Neuron (in vitro differentiated cells): ENCODE measurements at regions not wholly inside any gene's neighbourhood (a gene's known extent, or its start where the extent isn't known, plus 50 kb on each side); places are given as distances from the start of the nearest gene placed in this dataset.
A peak's percentile ranks its signal among the peaks of the same experiment; 100 is the strongest.

Source experiments
- H2AFZ ChIP-seq: one replicate; pipeline ENCODE4 v1.6.1; 2013; ENCODE audit warnings: low read depth, mild to moderate bottlenecking, inconsistent platforms, low read length, moderate library complexity
- H3K27me3 ChIP-seq: one replicate; pipeline ENCODE4 v1.6.1; 2013; ENCODE audit warnings: low read length; ENCODE audit not compliant: insufficient read depth
- H3K36me3 ChIP-seq: one replicate; pipeline ENCODE4 v1.6.1; 2013; ENCODE audit warnings: low read length; ENCODE audit not compliant: insufficient read depth
- H3K4me1 ChIP-seq: one replicate; pipeline ENCODE4 v1.6.1; 2013; ENCODE audit warnings: low read length; ENCODE audit not compliant: insufficient read depth
- H3K4me3 ChIP-seq: 2 replicates; pipeline ENCODE4 v1.5.1; 2013; ENCODE audit warnings: mild to moderate bottlenecking, low read length, moderate library complexity
- H3K9me3 ChIP-seq: one replicate; pipeline ENCODE4 v1.6.1; 2013; ENCODE audit warnings: low read length

DNA sequence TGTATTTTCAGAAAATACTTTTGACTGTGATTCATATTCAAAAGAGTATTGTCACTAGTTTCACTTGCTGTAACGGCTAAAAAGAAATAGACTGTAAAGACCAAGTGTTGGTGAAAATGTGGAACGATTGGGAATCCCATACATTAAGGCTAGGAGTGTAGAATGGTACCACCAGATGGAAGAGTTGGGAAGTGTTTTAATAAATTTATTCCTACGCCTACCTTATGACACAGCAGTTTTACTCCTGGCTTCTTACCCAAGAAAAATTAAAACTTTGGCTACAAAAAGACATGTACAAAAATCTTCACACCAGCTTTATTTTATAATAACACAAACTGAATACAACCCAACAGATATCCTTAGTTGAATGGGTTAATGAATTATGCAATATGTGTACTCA, 256.2 kb downstream of the TAF11L14 start:
- no peaks in the 10 kb centered on the region for H3K27me3 ChIP-seq
- H3K36me3 ChIP-seq: no peaks in the 10 kb centered on the region
- H2AFZ ChIP-seq: no peak overlapping the region
- H3K4me1 ChIP-seq: no peaks in the 10 kb centered on the region
- H3K9me3 ChIP-seq: no peaks in the 10 kb centered on the region
- H3K4me3 ChIP-seq: no peak overlapping the region

DNA sequence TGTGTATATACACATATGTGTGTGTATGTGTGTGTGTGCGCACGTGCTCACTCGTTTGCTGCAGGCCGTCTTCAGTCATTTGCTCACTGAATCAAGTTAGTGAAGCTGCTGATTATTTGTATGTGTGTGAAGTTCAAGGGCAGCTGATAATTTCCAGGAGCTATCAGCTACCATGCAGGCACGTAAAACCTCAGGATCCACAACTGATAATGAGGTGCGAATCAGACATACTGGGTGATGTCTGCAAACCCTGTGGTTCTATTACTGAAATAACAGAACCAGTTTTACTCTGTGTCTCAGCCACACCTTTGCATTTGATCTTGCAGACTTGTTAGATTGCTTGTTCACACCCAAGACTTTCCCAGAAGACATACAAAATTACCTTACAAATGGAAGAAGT, 257.6 kb downstream of the TAF11L14 start:
- no peaks in the 10 kb centered on the region for H3K4me1 ChIP-seq
- no peaks in the 10 kb centered on the region for H3K9me3 ChIP-seq
- H3K27me3 ChIP-seq: no peaks in the 10 kb centered on the region
- no peak overlapping the region for H3K4me3 ChIP-seq
- no peak overlapping the region for H2AFZ ChIP-seq
- no peaks in the 10 kb centered on the region for H3K36me3 ChIP-seq

DNA sequence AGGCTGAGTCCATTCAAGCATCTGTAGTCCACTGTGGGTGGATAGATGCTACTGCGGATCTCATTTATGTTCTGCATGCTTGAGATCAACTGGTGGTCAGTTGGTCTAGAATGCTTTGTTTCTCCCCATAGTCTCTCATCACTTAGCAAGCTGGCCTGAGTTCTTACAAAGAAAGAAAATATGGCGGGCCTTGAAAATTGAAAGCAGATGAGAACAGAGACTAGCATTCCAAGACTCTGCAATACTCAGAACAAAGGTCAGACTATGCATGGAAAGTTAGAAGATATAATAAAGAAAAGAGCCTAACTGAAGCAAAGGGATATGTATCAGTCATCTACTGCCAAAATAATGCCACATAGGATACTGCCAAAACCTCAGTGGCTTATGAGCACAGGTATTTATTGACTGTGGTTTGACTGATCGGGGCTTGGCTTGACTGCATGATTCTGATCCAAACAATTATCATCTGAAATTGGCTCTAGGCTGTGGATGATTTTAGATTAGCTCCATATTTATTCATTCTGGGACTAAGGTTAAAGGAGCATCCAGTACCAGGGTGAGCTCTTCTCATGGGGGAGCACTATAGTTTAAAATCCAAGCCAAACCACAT, 258.9 kb downstream of the TAF11L14 start:
- no peak overlapping the region for H3K4me3 ChIP-seq
- no peaks in the 10 kb centered on the region for H3K36me3 ChIP-seq
- no peak overlapping the region for H2AFZ ChIP-seq
- no peaks in the 10 kb centered on the region for H3K9me3 ChIP-seq
- H3K4me1 ChIP-seq: no peaks in the 10 kb centered on the region
- H3K27me3 ChIP-seq: no peaks in the 10 kb centered on the region

DNA sequence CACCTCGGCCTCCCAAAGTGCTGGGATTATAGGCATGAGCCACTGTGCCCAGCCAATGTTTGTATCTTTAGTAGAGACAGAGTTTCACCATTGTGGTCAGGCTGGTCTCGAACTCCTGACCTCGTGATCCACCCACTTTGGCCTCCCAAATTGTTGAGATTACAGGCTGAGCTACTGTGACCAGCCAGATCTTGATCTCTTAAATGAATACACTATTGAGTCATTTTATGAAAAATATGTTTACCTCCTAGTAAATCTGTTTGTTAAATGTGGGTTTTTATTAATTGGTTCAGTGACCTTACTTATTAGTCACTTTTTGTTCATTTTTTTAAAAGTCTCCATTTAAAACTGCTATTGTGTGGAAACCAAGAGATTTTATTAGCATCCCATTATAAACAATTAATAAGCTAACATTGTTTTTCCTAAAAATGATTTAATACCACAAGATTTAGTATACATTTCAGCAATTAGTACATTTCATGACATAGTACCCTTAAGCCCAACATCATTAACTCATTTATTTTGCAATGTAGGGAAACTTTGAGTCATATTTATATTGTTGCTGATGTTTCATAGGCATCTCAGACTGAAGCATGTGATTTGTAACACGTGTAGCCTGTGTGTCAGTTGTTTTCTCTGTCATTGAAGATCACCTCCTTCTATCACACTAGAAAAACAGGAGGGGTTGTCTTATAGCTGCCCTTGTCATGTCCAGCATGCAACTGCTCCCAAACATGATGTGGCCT, 261.2 kb downstream of the TAF11L14 start:
- H3K36me3 ChIP-seq: no peaks in the 10 kb centered on the region
- no peaks in the 10 kb centered on the region for H3K27me3 ChIP-seq
- H3K9me3 ChIP-seq: no peaks in the 10 kb centered on the region
- no peak overlapping the region for H3K4me3 ChIP-seq
- H3K4me1 ChIP-seq: no peaks in the 10 kb centered on the region
- no peak overlapping the region for H2AFZ ChIP-seq

DNA sequence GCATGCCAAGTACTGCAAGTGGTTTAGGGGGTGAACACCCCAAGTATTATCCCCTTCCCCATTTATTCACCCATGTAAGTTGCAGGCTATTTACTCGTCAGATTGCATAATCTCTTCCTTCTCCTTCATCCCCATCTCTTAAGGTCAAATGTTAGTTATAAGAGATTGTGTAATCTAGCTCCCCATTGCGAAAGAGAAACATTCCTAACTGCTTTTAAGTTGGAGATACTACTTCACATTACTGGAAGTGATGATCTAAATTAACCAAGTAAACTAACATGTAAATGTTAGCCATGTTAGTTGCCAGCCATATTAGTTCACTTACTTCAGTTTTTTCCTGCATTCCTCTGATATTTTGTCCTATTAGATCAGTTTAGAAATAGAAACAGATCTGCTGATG, 262.3 kb downstream of the TAF11L14 start:
- Histone ChIP-seq H2AFZ (no peak overlapping the region), H3K4me1 (no peaks in the 10 kb centered on the region), H3K27me3 (no peaks in the 10 kb centered on the region), H3K9me3 (no peaks in the 10 kb centered on the region), H3K4me3 (no peak overlapping the region), H3K36me3 (no peaks in the 10 kb centered on the region)

DNA sequence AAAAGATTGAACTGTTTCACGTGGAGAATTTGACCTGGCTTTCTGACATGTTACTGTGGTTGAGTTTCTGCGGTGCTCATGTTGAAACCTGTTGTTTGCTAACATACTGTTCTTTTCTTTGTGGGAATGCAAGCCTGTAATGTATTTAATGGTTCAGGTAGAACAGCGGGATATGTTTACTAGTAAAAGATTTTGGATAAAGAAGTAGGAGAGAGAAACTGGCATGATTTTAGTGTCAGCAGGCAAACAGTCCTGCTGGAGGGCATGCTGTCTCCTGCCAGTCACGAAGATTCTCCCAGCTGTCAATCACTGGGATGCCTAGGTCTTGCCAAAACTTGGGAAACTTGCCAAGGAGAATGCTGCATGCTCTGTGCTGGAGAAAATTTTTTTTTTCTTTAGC, 263.5 kb downstream of the TAF11L14 start:
- H3K9me3 ChIP-seq: no peaks in the 10 kb centered on the region
- H3K36me3 ChIP-seq: no peaks in the 10 kb centered on the region
- H3K4me1 ChIP-seq: no peaks in the 10 kb centered on the region
- H2AFZ ChIP-seq: no peak overlapping the region
- no peaks in the 10 kb centered on the region for H3K27me3 ChIP-seq
- no peak overlapping the region for H3K4me3 ChIP-seq

DNA sequence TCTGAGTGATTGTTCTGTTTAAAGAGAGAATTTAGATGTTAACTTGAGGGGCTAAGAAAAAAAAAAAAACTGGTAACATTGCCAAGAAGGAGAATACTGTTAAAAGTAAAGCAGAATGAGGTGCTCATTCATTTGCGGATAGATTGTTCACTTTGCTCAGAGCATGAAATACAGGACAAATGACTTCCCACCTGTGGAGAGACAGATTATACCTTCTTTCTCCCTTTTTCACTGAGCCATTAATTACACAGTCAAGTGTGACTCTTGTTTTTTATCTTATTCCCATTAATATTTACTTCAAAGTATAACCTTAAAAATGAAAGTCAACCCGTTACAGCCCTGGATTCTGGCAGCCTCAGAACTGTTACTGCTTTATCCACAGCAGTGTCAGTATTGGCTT, 264.5 kb downstream of the TAF11L14 start:
- H3K36me3 ChIP-seq: no peaks in the 10 kb centered on the region
- no peaks in the 10 kb centered on the region for H3K9me3 ChIP-seq

DNA sequence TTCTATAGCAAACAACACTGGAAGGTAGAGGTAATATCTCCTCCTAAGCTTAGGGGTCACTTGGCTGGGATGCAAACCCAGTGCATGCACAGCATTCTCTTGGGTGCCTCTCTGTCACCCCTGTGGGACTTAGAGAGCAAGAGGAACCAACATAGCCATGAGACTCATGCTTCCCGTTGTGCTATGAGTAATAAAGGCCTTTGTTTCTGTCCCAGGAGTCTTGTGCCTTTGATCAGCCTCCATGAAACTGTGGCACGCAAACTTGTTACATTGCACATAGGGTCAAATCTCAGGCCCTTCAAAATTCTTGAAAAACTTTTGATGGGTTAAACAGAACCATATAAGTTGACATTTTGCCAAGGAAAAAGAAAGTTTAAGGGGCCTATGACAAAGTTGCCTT, 272.8 kb downstream of the TAF11L14 start:
- Histone ChIP-seq H3K4me1 (no peaks in the 10 kb centered on the region), H3K36me3 (no peaks in the 10 kb centered on the region), H2AFZ (no peak overlapping the region), H3K27me3 (no peaks in the 10 kb centered on the region), H3K4me3 (no peak overlapping the region), H3K9me3 (no peaks in the 10 kb centered on the region)

More for the DNA sequence above, 264.5 kb downstream of the TAF11L14 start:
- Histone ChIP-seq H3K4me1 (no peaks in the 10 kb centered on the region), H3K4me3 (no peak overlapping the region), H2AFZ (no peak overlapping the region), H3K27me3 (no peaks in the 10 kb centered on the region)

DNA sequence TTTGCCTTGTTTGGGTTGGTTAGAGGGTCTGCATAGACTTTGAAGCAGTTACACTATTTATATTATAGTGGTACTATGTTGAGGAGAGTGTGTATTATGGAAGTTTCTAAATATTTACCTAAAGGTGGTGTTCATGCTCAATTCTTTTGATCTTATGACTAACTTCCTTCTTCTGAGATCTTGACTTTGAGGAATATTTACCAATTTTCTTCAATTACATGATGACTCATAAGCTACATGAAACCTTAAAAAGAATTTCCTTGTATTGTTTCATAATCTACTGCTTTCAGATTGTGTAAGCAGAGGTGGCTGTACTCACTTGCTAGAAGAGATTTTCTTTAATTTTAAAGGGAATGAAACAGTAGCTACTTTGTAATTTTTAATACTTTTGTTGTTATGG, 276.1 kb downstream of the TAF11L14 start:
- H3K4me3 ChIP-seq: no peak overlapping the region
- H3K9me3 ChIP-seq: no peaks in the 10 kb centered on the region
- no peaks in the 10 kb centered on the region for H3K27me3 ChIP-seq
- no peaks in the 10 kb centered on the region for H3K36me3 ChIP-seq
- H3K4me1 ChIP-seq: no peaks in the 10 kb centered on the region
- no peak overlapping the region for H2AFZ ChIP-seq

DNA sequence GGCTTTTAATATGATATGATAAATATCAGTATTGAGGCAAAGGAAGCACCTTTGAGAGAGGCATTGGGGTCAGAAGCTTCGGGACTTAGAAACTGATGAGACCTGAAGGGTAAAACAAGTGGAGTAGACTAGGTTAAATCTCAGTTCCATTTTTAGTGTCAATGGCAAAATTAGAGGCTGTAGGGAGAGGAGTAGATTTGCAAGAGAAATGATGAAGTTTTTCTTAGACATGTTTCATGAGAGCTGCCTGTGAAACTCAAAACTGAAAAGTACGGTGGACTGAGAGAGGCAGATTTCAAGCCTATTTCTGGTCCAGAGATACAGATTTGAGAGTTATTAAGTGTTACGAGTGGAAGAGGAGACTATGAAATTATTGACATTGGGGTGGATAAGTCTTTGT, 278.5 kb downstream of the TAF11L14 start:
- no peaks in the 10 kb centered on the region for H3K9me3 ChIP-seq
- H2AFZ ChIP-seq: no peak overlapping the region
- no peaks in the 10 kb centered on the region for H3K27me3 ChIP-seq
- H3K36me3 ChIP-seq: no peaks in the 10 kb centered on the region
- H3K4me3 ChIP-seq: no peak overlapping the region
- no peaks in the 10 kb centered on the region for H3K4me1 ChIP-seq

DNA sequence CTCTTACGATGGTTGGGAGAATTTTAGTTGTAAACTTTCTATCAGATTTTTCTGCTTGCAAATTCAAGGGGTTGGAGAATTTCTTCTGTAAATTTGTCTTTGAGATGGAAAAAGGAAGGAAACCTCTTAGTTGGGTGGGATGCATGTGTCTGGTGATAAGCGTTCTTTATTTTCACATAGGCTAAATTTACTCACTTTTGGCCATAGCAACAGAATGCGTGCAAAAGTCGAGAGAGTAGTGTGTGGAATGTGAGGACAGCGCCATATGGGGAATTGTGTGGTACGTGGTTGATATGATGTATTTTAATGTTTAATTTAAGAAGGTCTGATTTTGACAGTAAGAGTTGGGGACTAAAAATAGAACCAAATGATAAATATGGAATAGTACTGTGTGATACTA, 282.2 kb downstream of the TAF11L14 start:
- H3K4me3 ChIP-seq: no peak overlapping the region
- no peaks in the 10 kb centered on the region for H3K9me3 ChIP-seq
- H3K4me1 ChIP-seq: peaks cover 2% of the 10 kb centered on the region
- no peaks in the 10 kb centered on the region for H3K27me3 ChIP-seq
- H2AFZ ChIP-seq: no peak overlapping the region
- H3K36me3 ChIP-seq: no peaks in the 10 kb centered on the region

DNA sequence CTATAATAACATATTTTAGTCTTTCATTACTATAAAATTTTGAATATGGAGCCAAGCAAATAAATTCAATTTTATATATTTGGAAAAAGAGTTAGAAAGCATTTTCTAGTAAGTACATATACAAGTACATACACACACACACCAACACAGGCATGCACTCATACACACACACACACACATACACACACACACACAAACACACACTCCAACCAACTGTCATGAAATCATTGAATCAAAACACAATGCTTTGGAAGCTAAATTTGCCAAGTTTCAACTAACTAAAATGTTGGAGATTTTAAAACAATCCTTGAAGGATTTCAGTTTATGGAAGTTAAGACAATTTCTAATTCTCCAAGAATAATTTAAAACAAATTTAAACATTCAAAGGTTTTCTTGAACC, 283.2 kb downstream of the TAF11L14 start:
- no peak overlapping the region for H3K4me3 ChIP-seq
- no peaks in the 10 kb centered on the region for H3K9me3 ChIP-seq
- no peaks in the 10 kb centered on the region for H3K36me3 ChIP-seq
- H2AFZ ChIP-seq: no peak overlapping the region
- H3K4me1 ChIP-seq: peaks cover 2% of the 10 kb centered on the region
- H3K27me3 ChIP-seq: no peaks in the 10 kb centered on the region

DNA sequence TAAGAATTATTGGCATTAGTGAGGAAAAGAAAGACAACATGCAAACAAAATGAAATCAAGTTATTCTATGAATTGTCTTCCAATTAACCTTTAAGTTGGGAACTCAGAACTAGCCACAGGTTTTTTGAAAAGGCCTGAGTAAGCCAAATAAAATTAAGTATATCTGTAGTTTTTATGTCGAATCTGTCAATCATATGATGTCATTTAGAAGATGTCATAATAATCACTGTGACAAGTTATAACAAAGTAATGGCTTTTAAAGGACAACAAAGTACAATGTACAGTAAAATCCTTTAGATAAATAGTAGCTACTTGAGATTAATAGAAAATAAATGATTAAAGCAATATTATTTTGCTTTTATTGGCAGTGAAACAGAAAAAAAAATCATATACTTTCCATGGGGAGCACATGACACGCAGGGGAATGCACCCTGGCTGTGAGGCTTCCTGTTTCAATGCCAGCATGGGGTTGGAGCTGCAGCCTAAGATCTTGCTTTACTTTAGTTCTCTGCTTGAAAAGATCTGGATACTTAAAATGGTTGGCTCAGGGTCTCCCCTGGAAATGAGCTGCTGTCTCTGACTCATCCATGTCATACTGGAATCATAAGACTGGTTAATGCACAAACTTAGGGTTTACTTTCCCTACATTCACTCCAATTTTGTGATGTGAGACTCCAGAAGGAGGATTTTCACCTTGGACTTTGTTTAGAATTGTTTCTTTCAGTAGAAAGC, 284.3 kb downstream of the TAF11L14 start:
- Histone ChIP-seq H3K27me3 (no peaks in the 10 kb centered on the region), H3K4me3 (no peak overlapping the region), H2AFZ (peak overlapping the region; percentile 34), H3K9me3 (no peaks in the 10 kb centered on the region), H3K4me1 (peaks cover 2% of the 10 kb centered on the region), H3K36me3 (no peaks in the 10 kb centered on the region)
